GM23248 (cell line): ENCODE measurements at regions not wholly inside any gene's neighbourhood (a gene's known extent, or its start where the extent isn't known, plus 50 kb on each side); places are given as distances from the start of the nearest gene placed in this dataset.

Source experiments
- EZH2 ChIP-seq: fragments of 200-600 bp; sonication (generic); IDR thresholded peaks from 2 replicates; pipeline ENCODE4 v1.6.1; 2018; ENCODE audit warnings: antibody characterized with exemption, mild to moderate bottlenecking; ENCODE audit not compliant: insufficient read depth, poor library complexity, severe bottlenecking
- EZH2phosphoT487 ChIP-seq: fragments of 200-600 bp; sonication (generic); IDR thresholded peaks from 2 replicates; pipeline ENCODE4 v1.6.1; 2018; ENCODE audit warnings: antibody characterized with exemption, moderate library complexity, mild to moderate bottlenecking, low read depth; ENCODE audit not compliant: insufficient read depth

DNA sequence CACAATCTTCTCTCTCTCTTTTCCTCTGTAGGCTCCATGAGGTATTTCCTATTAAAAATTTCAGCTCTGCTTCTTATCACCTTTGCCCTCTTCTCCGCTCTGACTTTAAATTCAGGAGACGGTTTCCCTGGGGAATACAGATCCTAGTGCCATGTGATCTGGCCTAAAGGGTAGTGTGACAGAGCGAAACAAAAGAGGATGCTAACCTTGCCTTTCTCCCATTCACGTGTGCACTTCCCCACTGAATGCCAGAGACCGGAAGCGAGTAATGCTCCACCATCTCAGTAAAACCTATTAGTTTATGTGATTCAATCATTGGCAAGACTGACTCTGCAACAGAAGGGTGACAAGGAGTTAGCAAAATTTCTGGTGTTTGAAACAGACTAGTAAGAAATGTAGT lies 358.3 kb downstream of the ZNF521 start:
- TF ChIP-seq EZH2 (no peak), EZH2phosphoT487 (no peak)
